ENCODE measurements at regions not wholly inside any gene's neighbourhood (a gene's known extent, or its start where the extent isn't known, plus 50 kb on each side); places are given as distances from the start of the nearest gene placed in this dataset.
"Not testable (repeated sequence)": the region's sequence is repeated elsewhere in the genome, so short reads cannot be mapped to it uniquely, and the experiment has no call there.

GRCh38 chr7:10779465-10780399 lies 193.9 kb upstream of the PHF14 start:
- DNase-seq (ENCODE audit: low spot score): no peak

- DNase-seq (ENCODE audit: low spot score): no peak
Measured at GRCh38 chr7:10780400-10780747, 193.3 kb upstream of the PHF14 start.

- DNase-seq (ENCODE audit: low spot score): not testable (repeated sequence)
Measured at GRCh38 chr7:10786976-10787375, 186.7 kb upstream of the PHF14 start.

DNA sequence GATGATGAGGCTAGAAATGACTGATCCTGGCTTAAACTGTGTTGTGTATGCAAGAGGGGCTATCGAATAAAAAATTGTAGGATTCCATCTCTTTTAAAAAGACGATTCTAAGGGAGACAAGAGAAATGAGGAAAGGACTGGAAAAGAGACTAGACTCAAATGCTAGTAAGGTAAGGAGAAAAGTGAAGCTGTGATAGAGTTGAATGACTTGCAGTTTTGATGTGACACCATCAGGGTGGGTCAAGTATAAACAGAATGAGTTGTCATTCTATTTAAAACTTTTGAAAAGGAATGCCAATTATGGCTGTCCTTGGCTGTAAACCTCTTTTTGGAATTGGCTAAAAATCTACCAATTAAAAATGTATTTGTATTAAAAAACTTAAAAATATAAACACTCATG lies 184.5 kb upstream of the PHF14 start:
- DNase-seq (ENCODE audit: low spot score): no peak

DNA sequence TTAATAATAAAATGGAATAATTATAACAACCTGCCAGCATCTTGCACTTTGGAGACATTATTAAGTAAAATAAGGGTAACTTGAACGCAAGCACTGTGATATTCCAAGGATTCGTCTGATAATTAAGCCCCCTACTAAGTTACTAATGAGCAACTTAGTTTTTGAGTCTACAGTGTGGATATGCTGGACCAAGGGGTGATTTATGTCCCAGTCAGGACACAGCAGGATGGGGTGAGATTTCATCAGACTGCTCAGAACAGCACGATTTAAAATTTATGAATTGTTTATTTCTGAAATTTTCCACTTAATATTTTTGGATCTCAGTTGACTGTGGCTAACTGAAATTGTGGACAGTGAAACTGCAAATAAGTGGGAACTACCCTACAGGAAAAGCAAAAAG lies 182.8 kb upstream of the PHF14 start:
- DNase-seq (ENCODE audit: low spot score): no peak

DNA sequence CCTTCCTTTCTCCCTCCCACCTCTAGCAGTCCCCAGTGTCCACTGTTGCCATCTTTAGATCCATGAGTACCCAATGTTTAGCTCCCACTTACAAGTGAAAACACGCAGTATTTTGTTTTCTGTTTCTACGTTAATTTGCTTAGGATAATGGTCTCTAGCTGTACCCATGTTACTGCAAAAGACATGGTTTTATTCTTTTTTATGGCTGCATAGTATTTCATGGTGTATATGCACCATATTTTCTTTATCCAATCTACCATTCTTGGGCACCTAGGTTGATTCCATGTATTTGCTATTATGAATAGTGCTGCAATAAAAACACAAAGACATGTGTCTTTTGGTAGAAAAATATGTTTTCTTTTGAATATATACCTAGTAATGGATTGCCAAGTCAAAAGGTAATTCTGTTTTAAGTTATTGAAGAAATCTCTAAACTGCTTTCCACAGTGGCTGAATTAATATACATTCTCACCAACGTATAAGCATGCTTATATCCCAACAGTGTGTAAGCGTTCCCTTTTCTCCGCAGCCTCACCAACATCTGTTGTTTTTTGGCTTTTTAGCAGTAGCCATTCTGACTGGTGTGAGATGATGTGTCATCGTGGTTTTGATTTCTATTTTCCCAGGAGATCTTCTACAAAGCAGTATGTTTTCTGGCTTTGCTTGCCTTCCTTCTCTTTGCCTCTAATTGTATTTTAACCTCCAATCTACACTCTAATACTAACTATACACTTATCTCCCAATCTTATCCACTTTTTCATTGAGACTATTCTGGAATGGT lies 179.5 kb upstream of the PHF14 start:
- no peak for DNase-seq (ENCODE audit: low spot score)

DNA sequence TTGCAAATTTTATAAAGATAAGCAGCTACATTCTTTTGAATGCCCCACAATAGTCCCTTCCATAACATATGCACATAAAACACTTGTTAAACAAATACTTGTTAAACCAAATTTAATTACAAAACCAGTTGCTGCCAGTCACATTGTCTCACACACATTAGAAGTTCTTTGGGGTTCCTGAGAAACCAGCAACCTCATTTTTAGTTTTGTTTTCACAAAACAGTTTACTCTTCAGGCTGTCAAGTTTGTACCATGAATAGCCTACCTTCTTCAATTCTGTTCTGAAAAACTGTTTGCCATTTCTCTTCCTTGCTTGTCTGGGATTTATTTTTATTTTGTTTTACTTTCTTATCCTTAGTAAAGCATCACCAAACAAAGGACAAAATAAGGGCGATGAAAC lies 176.5 kb upstream of the PHF14 start:
- DNase-seq (ENCODE audit: low spot score): no peak

DNA sequence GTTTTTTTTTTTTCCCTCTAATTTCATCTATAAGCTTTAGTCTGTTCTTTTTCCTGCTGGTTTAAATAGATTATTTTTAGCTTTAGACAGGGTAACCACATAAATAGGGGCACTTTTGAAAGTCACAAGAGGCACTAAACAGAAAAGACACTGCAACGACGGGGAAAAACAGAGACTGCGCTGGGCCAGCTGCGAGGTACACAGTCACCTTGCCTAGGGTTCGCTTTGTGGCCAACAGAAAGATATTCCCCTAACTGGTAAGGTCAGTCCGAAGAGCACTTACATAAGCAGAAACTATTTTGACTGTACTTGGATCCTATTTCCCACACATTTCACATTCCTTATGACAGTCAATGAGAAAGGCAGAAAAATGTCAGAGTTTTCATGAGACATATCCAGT lies 175.6 kb upstream of the PHF14 start:
- DNase-seq (ENCODE audit: low spot score): no peak

GRCh38 chr7:10799475-10799874 lies 174.2 kb upstream of the PHF14 start:
- DNase-seq (ENCODE audit: low spot score): no peak

GRCh38 chr7:10802011-10802410 lies 171.7 kb upstream of the PHF14 start:
- no peak for DNase-seq (ENCODE audit: low spot score)

- no peak for DNase-seq (ENCODE audit: low spot score)
Measured at GRCh38 chr7:10802526-10802925, 171.1 kb upstream of the PHF14 start.

- no peak for DNase-seq (ENCODE audit: low spot score)
Measured at GRCh38 chr7:10803720-10804119, 170.0 kb upstream of the PHF14 start.

- DNase-seq (ENCODE audit: low spot score): no peak
Measured at GRCh38 chr7:10804770-10805169, 168.9 kb upstream of the PHF14 start.

- no peak for DNase-seq (ENCODE audit: low spot score)
Measured at GRCh38 chr7:10815546-10815945, 158.1 kb upstream of the PHF14 start.

GRCh38 chr7:10821156-10821555 lies 152.5 kb upstream of the PHF14 start:
- DNase-seq (ENCODE audit: low spot score): no peak

DNA sequence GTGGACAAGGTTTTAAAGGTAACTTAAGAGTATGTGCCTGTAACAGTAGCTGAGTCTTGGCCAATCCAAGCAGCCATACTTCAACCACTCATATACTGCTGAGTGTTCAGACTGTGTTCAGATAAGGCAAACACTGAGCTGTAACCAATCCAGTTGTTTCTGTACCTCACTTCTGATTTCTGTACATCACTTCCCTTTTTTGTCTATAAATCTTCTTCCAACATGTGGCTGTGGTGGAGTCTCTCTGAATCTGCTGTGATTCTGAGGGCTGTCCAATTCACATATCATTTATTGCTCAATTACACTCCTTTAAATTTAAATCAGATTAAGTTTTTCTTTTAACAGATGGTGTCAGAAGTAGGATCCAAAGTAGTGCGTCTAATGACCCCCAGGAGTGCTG lies 149.5 kb upstream of the PHF14 start:
- DNase-seq (ENCODE audit: low spot score): no peak

DNA sequence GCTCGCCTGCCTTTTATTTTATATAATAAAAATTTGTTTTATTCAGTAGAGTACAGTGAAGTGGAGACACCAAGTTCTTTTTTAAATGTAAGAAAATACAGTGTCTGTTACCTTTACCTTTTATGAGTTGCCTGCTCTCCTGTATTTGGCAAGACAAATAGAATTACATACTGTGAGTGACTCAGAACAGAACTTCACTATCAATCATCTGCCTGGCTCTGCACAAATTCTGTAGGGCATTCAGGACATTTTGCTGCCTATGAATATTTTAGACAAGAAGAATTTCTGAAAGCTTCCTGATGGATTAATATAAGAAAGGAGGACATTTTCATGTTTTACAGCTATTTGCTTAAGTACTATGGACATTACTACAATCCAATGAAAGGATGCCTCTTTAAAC lies 135.4 kb upstream of the PHF14 start:
- no peak for DNase-seq (ENCODE audit: low spot score)

GRCh38 chr7:10845225-10845624 lies 128.4 kb upstream of the PHF14 start:
- no peak for DNase-seq (ENCODE audit: low spot score)

GRCh38 chr7:10855583-10855982 lies 118.1 kb upstream of the PHF14 start:
- DNase-seq (ENCODE audit: low spot score): no peak

GRCh38 chr7:10860516-10860915 lies 113.2 kb upstream of the PHF14 start:
- no peak for DNase-seq (ENCODE audit: low spot score)

GRCh38 chr7:10863476-10863875 lies 110.2 kb upstream of the PHF14 start:
- DNase-seq (ENCODE audit: low spot score): no peak

DNA sequence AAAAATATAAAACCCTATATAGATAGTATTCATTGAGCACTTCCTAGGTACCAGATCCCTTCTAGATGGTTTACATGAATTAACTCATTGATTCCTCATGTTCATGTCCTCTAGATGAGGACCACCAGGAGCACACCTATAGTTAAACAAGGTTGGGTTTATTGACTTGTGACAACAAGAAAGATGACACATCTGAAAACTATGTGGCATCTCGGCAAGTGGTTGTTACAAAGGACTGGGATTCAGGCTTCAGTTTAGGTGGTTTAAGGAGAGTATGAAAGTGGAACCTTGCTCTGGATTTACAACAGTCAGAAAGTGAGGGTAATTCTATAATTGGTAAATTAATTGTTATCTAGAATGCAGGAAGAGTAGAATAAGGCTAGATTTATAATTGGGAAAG lies 99.0 kb upstream of the PHF14 start:
- no peak for DNase-seq (ENCODE audit: low spot score)

GRCh38 chr7:10875080-10875479 lies 98.6 kb upstream of the PHF14 start:
- DNase-seq (ENCODE audit: low spot score): no peak

All from HuH-7.5 (cell line).